Uterus (tissue), 3 donors: ENCODE measurements at regions not wholly inside any gene's neighbourhood (a gene's known extent, or its start where the extent isn't known, plus 50 kb on each side); places are given as distances from the start of the nearest gene placed in this dataset.

Experiments used
- DNase-seq, 2 donors: peaks; one replicate each; pipeline ENCODE4 v3.0.0-alpha.2; 2019 to 2020
- H3K27ac ChIP-seq, 2 donors: fragments of 200-600 bp; sonication (generic); 1 replicate in 1 of 2; 2 replicates in 1 of 2; pipeline ENCODE4 v1.5.1; 2016 to 2018
- H3K27me3 ChIP-seq, 2 donors: fragments of 200-600 bp; sonication (generic); one replicate each; pipeline ENCODE4 v1.5.1; 2018 to 2019; ENCODE audit warnings: control low read depth in 1 of 2
- H3K36me3 ChIP-seq, 2 donors: fragments of 200-600 bp; sonication (generic); one replicate each; pipeline ENCODE4 v1.5.1; 2019; ENCODE audit warnings: control low read depth in 1 of 2
- H3K4me1 ChIP-seq, 2 donors: fragments of 200-600 bp; sonication (generic); one replicate each; pipeline ENCODE4 v1.5.1; 2018 to 2019; ENCODE audit warnings: control low read depth in 1 of 2
- H3K4me3 ChIP-seq, 2 donors: fragments of 200-600 bp; sonication (generic); 1 replicate in 1 of 2; 2 replicates in 1 of 2; pipeline ENCODE4 v1.5.1; 2018 to 2019; ENCODE audit warnings: mild to moderate bottlenecking in 1 of 2
- H3K9me3 ChIP-seq, 2 donors: fragments of 200-600 bp; sonication (generic); one replicate each; pipeline ENCODE4 v1.5.1; 2019; ENCODE audit warnings: control low read depth in 1 of 2
- POLR2A ChIP-seq, 2 donors: fragments of 450-650 bp; IDR thresholded peaks; one replicate each; pipeline ENCODE4 v1.6.1; 2016; ENCODE audit warnings: antibody characterized with exemption in 2 of 2, mild to moderate bottlenecking in 1 of 2, moderate library complexity in 1 of 2
- intact Hi-C: fragments of 100-400 bp; cut with DNase I; formaldehyde crosslinking; loops from one replicate; pipeline ENCODE4 v1.15.1; 2023; ENCODE audit warnings: low total_unique reads
- TF ChIP-seq, protein P1 (sequence below), 4 experiments: fragments of 200-600 bp in 2 of 4; fragments of 450-650 bp in 2 of 4; sonication (generic) in 2 of 4; IDR thresholded peaks; one replicate each; pipeline ENCODE4 v1.5.1; 2016 to 2019; ENCODE audit warnings: antibody characterized with exemption in 4 of 4, mild to moderate bottlenecking in 2 of 4, moderate library complexity in 1 of 4
- donor health status: DM: yes; HTN: yes; CAD: no.

DNA sequence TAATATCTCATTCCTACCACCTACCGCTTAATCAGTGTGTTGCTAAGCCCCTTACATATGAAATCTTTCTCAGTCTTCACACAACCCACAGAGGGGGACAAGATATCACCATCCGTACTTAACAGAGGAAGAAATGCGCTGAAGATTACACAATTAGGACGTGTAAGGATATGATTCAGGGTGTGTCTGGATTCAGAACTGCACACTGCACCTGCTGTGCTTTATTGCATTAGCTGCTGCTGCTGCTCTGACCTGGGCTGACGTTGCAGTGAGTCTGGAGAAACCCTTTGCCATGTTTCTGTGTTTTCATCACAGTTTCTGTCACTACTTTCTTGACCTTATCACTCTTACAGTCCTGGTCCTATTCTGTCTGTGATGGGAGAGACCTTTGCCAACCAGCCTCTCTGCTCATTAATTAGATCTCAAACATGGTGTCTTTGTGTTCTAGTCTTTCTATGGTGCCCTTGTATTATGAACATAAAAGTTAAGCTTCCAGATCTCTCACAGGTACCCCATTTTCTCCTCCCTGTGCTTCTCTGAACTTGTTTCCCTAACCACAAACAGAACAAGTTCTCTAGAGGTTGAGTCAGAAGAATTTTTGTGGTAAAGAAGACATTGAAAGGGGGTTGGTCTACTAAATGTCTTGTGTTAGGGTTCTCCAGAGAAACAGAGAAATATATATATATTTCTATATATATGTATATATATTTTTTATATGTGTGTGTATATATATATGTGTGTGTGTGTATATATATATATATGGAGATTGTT lies 92.9 kb upstream of the CYP1B1 start:
- intact Hi-C loops: loop anchor here (10.0 kb wide), 1 partner anchor 1814 kb away; the partner anchor contains the start of gene CRIM1
- H3K27me3 ChIP-seq: no peaks in the 10 kb centered on the region
- no peaks in the 10 kb centered on the region for H3K36me3 ChIP-seq
- H3K27ac ChIP-seq: peak overlapping the region; percentile 76 to 79
- H3K4me3 ChIP-seq: no peak overlapping the region
- peaks cover 0 to 4% of the 10 kb centered on the region in 2 donors for H3K4me1 ChIP-seq
- no peaks in the 10 kb centered on the region for H3K9me3 ChIP-seq
- TF ChIP-seq, protein P1, sequence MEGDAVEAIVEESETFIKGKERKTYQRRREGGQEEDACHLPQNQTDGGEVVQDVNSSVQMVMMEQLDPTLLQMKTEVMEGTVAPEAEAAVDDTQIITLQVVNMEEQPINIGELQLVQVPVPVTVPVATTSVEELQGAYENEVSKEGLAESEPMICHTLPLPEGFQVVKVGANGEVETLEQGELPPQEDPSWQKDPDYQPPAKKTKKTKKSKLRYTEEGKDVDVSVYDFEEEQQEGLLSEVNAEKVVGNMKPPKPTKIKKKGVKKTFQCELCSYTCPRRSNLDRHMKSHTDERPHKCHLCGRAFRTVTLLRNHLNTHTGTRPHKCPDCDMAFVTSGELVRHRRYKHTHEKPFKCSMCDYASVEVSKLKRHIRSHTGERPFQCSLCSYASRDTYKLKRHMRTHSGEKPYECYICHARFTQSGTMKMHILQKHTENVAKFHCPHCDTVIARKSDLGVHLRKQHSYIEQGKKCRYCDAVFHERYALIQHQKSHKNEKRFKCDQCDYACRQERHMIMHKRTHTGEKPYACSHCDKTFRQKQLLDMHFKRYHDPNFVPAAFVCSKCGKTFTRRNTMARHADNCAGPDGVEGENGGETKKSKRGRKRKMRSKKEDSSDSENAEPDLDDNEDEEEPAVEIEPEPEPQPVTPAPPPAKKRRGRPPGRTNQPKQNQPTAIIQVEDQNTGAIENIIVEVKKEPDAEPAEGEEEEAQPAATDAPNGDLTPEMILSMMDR (IDR thresholded peaks at IDR 0.05): no peak
- no peak for TF ChIP-seq POLR2A (IDR thresholded peaks at IDR 0.05)
- DNase-seq: no peak

DNA sequence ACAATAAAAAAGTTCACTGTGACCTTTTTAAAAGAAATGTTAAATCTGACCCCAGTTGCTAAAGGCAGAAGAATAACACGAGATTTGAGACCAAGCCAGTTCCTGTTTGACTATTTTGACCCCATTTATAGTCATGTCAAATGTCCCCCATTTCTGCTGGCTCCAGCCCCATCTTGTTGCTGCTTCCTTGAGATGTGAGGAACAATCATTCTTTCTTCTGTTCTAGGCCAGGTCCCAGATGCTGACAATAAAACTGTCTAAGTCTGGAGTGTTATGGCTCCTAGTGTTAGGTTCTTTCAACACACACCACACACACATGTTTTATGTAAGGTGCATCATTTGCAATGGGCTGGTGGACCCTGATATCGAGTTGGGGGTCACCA lies 92.0 kb upstream of the CYP1B1 start:
- H3K36me3 ChIP-seq: no peaks in the 10 kb centered on the region
- TF ChIP-seq, protein P1 (IDR thresholded peaks at IDR 0.05): no peak
- intact Hi-C loops: loop anchor here (10.0 kb wide), 1 partner anchor 1813 kb away; the partner anchor contains the start of gene CRIM1
- no peaks in the 10 kb centered on the region for H3K9me3 ChIP-seq
- peak overlapping the region; percentile 76 to 79 for H3K27ac ChIP-seq
- no peaks in the 10 kb centered on the region for H3K4me1 ChIP-seq
- H3K27me3 ChIP-seq: no peaks in the 10 kb centered on the region
- no peak overlapping the region for H3K4me3 ChIP-seq
- peak; percentile 85 to 95 for DNase-seq

DNA sequence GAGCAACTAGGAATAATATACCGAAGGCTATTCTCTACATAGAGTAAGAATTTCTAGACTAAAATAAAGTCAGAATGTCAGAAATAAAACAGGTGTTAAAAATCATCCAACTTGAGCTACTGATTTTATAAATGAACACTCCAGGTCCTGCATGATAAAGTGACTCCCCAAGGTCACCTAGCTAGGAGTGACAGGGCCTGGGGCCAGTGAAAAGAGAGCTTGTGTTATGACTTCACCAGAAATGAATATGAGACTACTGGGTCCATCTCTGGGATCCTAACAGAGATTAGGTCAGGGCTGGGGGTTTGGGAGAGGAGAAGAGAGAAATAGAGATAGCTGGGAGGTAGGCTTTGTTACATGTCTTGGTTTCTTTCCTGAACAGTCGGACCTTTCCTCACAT lies 89.7 kb upstream of the CYP1B1 start:
- TF ChIP-seq, protein P1 (IDR thresholded peaks at IDR 0.05): no peak
- no peak for TF ChIP-seq POLR2A (IDR thresholded peaks at IDR 0.05)
- intact Hi-C loops: loop anchor here (10.0 kb wide), 1 partner anchor 1811 kb away; the partner anchor contains the start of gene CRIM1

DNA sequence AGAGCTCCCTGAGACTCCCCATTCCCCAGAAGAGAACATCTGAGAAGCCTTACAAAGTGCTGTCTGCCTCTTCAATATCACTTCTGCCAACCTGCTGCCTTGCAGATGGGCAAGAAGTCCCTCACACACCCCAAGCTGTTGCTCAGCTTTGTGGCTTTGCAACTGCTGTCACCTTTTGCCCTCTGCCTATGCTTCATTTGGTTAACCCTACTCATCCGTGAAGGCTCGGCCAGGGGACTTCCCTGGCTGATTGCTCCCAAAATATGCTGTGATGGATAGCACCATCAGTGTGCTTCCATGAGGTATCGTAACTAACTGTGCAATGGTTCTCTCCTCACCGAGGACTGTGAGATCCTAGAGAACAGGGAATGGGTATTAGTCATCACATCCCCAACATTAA lies 88.9 kb upstream of the CYP1B1 start:
- Histone ChIP-seq H3K27ac (peak overlapping the region in 1 of 2 donors; percentile 17), H3K9me3 (no peaks in the 10 kb centered on the region), H3K4me1 (no peaks in the 10 kb centered on the region), H3K27me3 (no peaks in the 10 kb centered on the region), H3K4me3 (no peak overlapping the region), H3K36me3 (no peaks in the 10 kb centered on the region)
- no peak for TF ChIP-seq POLR2A (IDR thresholded peaks at IDR 0.05)
- TF ChIP-seq, protein P1 (IDR thresholded peaks at IDR 0.05): no peak
- DNase-seq: no peak
- intact Hi-C loops: loop anchor here (10.0 kb wide), 1 partner anchor 1810 kb away; the partner anchor contains the start of gene CRIM1

More for the DNA sequence above, 89.7 kb upstream of the CYP1B1 start:
- DNase-seq: no peak
- Histone ChIP-seq H3K27me3 (no peaks in the 10 kb centered on the region), H3K9me3 (no peaks in the 10 kb centered on the region), H3K4me3 (no peak overlapping the region), H3K27ac (peak overlapping the region; percentile 3 to 79), H3K36me3 (no peaks in the 10 kb centered on the region), H3K4me1 (no peaks in the 10 kb centered on the region)

DNA sequence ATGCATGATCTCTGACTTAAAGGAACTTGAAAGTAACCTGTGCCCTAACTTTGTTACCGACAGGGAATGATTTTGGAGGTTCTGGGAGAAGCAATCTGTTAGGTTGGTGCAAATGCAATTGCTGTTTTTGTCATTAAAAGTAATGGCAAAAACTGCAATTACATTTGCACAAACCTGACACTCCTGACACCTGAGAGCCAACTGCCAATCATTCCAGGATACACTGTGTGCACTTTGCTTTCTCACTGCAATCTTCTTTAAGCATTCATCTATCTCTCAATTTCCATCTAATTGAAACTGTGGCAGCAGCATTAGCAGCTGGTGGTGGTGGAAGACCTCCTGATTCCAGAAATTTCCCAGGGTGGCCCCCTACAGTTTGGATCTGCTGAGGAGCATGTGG lies 87.6 kb upstream of the CYP1B1 start:
- Histone ChIP-seq H3K4me1 (peaks cover 4 to 5% of the 10 kb centered on the region in 2 donors), H3K4me3 (no peak overlapping the region), H3K9me3 (no peaks in the 10 kb centered on the region), H3K27me3 (no peaks in the 10 kb centered on the region), H3K27ac (peak overlapping the region in 1 of 2 donors; percentile 47), H3K36me3 (no peaks in the 10 kb centered on the region)
- no peak for DNase-seq
- TF ChIP-seq, protein P1 (IDR thresholded peaks at IDR 0.05): no peak
- TF ChIP-seq POLR2A (IDR thresholded peaks at IDR 0.05): no peak
- intact Hi-C loops: loop anchor here (10.0 kb wide), 1 partner anchor 1809 kb away; the partner anchor contains the start of gene CRIM1
